GM12891 (cell line): ENCODE measurements at regions not wholly inside any gene's neighbourhood (a gene's known extent, or its start where the extent isn't known, plus 50 kb on each side); places are given as distances from the start of the nearest gene placed in this dataset.

ENCODE experiments used
- POLR2A ChIP-seq: IDR thresholded peaks from 2 replicates; pipeline ENCODE4 v1.6.1; 2011; ENCODE audit warnings: low read depth, low read length, control low read depth
- POLR2AphosphoS5 ChIP-seq: IDR thresholded peaks from 2 replicates; pipeline ENCODE4 v1.6.1; 2011; ENCODE audit warnings: low read depth, low read length, control low read depth
- SPI1 ChIP-seq: IDR thresholded peaks from 2 replicates; pipeline ENCODE4 v1.6.1; 2011; ENCODE audit warnings: low read depth, low read length, control low read depth
- TAF1 ChIP-seq: IDR thresholded peaks from 2 replicates; pipeline ENCODE4 v1.6.1; 2011; ENCODE audit warnings: low read depth, low read length, control low read depth

DNA sequence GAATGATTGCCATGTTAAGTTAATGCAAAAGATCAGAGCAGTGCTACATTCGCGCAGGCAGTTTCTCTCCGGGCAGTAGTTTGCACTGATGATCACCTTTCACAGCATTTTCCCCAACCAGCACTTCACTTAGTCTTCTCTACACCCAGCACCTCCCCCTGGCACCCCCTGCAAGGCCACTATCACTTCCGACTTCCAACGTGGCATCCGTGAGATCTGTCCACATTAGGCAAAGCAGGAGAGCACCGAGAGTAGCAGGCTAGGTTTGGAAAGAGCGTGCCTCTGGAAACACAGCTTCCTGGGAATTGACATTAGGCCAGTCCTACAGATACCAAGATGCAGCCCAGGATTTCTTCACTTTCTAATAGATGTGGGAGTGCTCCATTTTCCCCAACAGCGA, 180.2 kb upstream of the CDIN1 start:
- TF ChIP-seq POLR2A, result no peak
- no peak for TF ChIP-seq POLR2AphosphoS5
- no peak for TF ChIP-seq SPI1
- TF ChIP-seq TAF1, result no peak
